ENCODE measurements at regions not wholly inside any gene's neighbourhood (a gene's known extent, or its start where the extent isn't known, plus 50 kb on each side); places are given as distances from the start of the nearest gene placed in this dataset.
"Not testable (repeated sequence)": the region's sequence is repeated elsewhere in the genome, so short reads cannot be mapped to it uniquely, and the experiment has no call there.

DNA sequence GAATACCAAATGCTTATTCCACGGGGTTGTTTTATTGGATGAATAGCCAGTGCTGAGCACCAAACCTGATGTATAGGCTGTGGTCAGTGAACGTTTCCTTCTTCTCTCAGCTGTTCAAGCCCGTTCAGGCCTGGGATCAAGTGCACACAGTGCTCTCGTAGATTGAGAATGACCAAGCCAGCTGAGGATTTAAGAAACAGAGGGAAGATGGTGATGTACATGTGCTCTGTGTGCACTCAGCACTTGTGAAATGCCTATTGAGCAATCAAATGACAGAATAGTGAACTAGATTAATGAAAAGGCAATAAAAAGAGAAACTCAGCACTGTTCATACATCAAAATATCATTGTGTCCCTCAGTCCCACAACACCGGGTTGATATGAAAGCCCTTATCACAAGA, 302.5 kb downstream of the BMPER start:
- no peak for DNase-seq

DNA sequence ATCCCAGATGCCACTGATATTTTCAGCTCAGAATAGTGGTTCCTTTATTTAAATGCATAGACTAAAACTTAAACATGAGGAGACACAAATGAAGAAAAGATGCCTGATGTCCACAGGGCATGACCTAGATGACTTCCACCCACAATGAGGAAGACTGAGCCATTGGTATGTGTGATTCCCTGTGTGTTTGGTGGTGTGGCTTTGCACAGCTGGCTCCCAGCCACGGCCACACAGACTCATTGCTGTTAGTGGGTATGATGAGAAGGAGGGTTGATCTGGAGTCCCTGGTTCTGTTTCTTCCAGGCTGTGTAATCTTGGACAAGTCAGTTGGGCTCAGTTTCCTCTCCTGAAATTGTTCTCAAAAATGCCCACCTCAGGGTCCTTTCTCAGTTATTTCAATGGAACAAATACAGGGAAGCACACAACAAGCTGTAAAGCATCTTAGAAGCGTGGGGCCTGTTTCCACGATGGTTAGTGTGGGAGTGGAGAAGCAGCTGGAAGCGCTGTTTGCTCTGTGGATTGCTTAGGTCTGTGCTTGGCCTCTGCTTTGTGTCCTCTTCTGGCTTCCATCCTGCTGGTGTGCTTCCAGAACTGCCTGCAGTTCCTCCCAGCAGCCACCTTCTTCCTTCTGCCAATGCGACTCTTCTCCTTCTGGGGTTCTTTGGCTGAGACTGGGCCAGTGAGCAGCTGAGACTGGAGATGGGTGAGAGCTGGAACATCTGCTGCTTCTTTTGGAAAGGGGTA, 303.7 kb downstream of the BMPER start:
- peak in 18 of 58 donors; percentile 0 to 59 (median 10) for DNase-seq

DNA sequence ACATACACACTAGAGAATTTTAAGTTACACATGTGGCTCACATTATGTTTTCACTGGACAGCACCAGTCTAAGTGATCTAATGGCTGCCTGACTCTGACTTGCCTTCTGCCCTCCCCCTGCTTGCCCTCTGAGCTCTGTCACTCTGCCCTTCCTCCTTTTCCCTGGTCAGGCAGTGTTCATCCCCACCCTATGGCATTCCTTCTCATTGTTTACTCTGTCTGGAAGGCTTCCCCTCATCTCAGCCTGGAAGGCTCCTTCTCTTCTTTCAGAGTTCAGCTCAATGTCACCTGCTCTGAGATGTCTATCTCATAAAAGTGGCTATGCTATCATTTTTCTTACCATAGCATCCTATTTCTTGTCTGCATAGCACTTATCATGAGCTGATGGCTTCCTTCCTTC, 305.7 kb downstream of the BMPER start:
- DNase-seq: no peak

DNA sequence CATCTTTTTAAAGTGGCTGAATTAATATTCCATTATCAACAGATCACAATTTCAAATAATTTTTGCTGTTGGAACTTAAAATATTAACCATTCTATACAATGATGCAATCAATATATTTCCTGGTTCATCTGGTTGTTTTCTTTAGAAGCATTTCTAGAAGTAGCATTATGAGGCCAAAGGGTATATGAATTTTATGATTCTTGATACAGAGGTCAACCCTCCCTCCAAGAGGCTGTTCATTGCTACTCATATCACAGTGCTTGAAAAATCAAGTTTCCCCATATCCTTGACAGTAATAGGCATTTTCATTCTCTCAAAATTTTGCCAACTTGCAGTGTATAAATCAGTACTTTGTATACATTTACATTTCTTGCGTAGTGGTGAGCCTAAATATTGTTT, 312.6 kb downstream of the BMPER start:
- DNase-seq: no peak

DNA sequence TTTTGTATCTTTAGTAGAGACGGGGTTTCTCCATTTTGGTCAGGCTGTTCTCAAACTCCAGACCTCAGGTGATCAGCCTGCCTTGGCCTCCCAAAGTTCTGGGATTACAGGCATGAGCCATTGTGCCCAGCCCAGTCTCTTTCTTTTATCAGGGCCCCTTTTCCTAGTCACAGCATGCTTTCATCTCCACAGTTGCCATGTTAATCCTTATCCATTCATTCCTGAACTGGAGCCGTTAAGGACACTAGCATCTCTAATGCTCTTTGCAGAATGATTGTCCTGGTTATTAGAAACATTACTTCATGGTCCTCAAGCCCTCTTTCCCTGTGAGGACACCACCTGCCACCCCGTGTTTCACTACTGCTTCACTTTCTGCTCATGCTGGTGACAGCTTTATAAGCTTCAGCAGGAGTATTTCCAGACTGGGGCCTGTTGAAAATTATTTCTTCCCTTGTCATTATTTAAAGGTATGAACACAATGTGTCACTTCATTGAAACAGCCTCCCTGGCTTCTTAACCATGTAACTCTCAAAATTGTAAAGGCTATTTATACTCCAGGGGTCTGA, 313.9 kb downstream of the BMPER start:
- DNase-seq: no peak

DNA sequence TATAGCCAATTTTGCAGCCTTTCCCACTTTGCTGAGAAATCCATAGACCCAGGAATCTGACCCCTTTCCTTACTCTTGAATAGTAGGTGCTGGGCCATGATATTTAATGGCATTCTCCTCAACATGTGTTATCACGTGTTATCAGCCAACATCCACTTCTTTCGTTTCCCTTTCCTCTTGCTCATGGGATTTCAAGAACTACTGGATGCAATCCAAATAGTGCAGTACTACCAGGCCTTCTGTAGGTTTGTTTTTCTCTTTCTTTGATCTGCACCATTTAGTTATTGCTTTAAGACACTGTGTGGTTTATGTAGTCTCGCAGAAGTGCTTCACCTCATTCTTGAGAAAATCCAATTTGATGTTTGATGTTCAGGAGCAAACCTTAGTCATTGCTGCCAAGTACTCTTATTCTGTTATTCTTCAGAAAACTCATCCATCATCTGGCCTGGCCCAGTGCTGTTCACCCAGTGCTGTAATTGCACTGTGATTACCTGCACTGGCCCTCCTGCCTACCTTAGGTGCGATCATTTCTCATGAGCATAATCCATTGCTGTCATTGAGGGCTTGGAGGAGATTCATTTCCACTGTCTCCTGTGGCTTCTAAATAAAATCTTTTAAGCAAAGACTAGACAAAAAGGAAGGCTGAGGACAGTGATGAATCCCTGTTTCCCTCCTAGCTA, 315.3 kb downstream of the BMPER start:
- no peak for DNase-seq

DNA sequence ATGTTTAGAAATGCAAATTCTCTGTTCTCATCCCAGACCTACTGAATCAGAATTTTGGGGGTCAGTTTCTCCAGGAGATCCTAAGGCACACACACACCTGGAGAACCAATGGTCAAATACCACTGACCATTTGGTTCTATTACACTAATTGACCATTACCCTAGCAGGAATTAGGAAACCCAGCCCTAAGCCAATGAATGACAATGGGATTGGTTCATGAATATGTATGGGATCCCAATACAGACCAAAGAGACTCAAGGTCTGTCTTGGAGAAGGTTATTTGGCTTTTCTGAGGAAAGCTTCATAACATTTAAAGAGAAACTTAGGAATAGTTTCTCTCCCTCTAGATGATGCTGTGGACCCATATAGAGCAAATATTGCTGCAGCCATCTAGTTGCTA, 317.0 kb downstream of the BMPER start:
- no peak for DNase-seq

DNA sequence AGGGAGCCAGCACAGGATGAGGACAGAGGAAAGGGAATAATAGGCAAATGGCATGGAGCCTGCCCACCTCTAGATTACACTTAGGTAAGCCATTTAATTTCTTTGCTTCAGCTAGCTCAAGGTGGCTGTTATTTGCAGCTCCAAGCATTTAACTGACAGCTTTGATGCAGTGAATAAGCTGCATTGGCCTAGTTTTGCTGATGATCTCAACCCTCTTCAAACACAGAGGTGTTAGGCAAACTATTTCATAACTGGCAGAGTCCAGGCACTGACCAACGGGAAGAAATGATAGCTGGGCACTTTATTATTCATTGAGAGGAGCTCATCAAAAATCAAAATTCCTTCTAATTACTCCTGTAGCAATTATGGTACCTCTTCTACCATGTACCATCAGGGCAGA, 317.4 kb downstream of the BMPER start:
- DNase-seq: peak in 1 of 58 donors; percentile 4

DNA sequence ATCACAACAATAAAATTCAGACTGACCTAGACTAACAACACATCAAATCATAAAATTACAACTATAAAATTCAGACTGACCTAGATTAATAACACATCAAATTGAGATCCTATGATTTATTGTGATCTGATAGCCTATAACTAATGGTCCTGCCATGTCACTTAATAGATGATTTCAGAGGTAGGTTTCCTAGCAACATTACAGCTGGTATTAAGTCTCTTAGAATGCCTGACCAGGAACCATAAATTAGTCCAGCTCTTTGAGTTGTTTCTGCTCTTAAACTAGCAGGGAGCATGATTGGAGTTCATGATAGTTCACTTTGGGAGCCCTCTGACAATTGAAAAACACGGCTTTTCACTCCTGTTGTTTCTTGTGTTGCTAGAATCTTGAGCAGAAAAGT, 318.9 kb downstream of the BMPER start:
- DNase-seq: no peak

DNA sequence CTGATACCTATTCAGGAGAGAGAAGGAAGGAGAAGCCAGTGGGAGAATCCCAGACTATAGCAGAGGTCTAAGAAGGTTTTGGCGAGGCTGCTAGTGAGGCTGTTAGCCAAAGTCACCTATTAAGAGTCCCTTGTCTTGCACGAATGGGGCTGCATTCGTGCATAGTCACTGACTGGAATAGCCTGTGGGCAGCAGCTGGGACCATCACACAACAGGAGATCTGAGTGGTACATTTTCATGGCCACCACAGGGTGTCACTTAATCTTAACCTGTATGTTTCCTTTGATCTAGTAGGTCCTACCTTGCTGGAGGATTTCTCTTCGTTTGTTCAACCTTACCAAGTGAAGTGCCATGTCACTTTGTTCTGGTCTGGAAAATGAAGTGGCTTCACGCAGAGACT, 319.9 kb downstream of the BMPER start:
- DNase-seq: no peak

DNA sequence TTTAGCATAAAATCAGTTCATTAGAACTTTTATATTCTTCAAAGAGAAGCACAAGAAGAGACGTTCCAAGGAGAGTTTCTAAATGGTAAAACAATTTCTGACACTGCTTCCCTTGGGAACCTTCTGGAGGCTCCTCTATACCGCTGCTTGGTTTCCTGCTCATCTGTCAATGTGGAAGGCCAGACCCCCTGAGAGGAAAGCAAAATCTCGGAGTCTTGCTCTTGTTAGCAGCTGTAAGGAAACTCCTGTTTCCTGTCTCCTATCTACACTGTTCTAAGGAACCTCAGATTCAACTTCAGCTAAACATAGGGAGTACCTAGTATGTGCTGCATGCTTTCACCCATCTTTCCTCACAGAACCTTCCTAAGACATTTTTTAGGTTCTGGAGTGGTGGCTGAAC, 322.2 kb downstream of the BMPER start:
- DNase-seq: no peak

DNA sequence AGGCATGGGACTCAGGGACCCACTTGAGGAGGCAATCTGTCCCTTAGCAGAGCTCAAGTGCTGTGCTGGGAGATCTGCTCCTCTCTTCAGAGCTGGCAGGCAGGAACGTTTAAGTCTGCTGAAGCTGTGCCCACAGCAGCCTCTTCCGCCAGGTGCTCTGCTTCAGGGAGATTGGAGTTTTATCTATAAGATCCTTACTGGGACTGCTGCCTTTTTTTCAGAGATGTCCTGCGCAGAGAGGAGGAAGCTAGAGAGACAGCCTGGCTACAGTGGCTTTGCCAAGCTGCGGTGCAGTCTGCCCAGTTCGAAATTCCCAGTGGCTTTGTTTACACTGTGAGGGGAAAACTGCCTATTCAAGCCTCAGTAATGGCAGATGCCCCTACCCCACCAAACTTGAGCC, 329.8 kb downstream of the BMPER start:
- DNase-seq: not testable (repeated sequence)

DNA sequence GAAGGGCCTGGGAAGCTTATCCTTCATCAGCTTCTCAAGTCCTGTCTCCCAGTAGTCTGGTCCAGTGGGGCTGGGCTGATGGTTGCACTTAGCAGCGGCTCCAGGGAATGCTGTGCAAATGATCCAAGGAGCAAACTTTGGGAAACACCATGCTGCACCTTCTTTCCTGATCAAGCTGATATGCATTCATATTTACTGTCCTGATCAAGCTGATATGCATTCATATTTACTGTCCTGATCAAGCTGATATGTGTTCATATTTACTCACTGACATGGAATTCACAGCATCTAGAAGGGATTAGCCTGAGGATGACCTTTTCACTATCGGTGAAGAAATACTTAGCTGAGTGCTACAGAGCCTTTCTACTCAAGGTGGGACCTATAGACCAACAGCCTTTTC, 330.7 kb downstream of the BMPER start:
- DNase-seq: no peak

DNA sequence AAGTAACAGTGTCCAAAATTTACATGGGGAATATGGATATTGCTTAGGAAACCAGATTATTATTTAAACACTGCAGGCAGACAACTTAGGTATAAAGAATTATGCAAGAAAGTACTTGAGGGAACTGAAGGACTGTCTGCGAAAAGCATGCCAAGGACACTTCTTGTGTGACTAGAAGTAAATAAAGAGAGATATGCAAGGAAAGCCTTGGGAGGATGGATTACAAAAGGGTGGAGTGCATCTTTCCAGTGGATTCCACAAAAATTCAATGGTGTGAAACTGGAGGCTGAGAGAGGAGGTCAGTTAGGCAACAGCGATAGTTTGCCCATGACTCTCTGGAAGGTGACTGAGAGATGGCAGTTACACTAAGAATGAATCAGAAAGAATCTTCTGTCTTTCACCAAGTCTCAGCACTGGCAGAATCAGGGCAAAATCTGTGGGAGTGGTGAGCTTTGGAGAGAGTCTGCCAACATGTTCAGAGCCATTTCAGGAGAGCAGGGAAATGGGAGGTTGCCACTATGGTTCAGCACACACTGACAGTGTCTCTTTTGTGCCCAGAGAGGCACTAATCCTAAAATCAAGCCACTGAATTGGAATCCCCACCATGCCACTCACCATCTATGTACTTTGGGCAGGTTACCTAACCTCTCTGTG, 331.6 kb downstream of the BMPER start:
- peak in 2 of 58 donors; percentile 2 to 26 for DNase-seq

DNA sequence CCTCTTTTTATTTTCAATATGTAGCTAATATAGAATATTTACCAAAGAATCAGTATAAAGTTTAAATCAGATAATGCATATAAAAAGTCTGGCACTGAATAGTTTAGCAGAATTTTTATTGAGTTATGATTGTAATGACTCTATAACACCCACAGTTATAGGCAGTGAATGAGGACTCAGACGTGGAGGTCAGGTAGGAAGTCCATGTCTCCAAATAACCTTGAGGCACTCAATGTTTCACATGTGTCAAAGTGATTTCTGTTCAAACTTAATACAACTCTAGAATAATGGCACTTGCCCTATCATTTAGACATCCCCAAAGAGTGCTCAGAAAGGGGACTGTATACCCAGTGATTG, 332.1 kb downstream of the BMPER start:
- no peak for DNase-seq

DNA sequence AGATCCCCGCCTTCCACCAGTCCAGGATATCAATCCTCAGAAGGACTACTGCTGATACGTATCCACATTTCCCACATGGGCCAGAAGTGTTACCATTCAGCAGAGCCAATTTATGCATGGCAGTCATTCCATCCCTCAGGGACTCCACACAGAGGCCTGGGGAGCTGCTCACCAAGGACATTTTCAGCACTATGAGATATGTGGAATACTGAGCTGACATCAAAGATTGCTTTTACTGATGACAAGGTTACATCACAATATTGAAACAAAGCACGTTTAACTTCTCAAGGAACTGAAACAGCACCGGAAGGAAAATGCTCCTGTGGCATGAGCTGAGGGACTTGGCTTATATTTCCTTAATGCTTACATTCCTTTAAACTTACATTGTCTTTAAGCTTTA, 335.1 kb downstream of the BMPER start:
- no peak for DNase-seq

DNA sequence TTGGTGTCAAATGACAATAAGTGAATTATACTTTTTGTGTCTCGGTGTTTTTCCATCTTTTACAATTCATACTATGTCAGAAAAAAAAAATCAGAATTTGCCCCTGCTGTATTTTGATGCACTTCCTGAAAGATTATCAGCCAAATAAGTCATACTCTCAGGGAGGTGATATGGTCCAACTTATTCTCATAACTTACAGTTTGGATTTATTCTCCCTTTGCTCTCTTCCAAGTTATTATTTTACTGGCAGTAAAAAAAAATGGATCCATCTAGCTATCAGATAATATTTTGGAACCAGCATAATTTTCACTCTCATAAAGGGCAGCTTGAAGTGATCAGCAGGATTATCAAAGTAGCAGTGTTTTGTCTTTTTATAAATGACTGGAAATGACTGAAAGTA, 337.1 kb downstream of the BMPER start:
- DNase-seq: no peak

DNA sequence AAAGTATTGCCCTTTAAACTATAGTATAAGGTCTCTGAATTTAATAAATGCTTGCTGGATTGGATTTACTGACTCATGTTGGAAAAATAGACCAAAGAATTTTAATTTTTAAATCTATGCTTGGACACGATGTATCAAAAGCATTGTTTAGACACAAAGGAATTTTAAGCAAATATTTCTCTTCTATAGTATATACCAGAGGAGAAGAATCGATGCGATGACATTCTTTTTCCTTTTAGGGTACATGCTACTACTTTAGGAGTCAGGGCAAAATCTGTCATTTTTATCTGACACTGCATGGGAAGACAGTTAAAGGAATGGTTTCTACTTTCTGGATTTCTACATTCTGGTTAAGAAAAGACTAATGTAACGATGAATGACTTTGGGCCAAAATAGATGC, 339.9 kb downstream of the BMPER start:
- no peak for DNase-seq

DNA sequence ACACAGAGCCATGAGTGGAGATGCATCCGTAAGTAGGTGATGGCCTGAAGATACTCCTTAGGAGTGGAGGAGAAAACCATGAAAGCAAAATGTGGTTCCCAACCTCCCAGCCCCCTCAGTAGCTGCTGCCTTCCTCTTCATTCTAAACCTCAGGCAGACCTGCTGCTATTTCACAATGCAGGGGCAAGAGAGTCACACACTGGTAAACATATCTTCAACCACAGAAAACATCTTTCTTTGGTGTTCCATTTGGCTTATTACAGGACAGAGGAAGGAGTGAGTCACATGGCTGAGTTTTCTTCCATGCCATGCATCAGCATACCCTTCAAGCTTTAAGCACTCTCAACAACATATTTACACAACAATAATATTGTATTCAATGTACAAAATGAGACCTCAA, 342.1 kb downstream of the BMPER start:
- no peak for DNase-seq

DNA sequence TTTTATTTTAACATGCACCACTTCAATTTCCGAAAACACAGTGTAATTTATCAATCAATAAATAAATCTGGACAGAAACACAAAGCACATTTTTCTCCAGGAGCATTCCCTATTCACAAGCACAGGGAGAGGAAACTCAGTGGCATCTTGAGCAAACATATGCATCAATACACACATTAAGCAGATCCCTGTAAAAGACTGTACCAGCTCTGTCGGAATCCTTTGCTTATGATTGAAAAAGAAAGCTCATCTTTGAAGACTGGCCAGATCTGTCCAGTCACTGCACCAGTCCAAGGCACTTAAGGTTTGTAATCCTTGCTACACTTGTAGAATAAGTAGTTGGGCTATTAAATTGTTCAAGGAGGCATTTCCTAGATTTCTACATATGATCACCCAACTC, 343.9 kb downstream of the BMPER start:
- DNase-seq: no peak

DNA sequence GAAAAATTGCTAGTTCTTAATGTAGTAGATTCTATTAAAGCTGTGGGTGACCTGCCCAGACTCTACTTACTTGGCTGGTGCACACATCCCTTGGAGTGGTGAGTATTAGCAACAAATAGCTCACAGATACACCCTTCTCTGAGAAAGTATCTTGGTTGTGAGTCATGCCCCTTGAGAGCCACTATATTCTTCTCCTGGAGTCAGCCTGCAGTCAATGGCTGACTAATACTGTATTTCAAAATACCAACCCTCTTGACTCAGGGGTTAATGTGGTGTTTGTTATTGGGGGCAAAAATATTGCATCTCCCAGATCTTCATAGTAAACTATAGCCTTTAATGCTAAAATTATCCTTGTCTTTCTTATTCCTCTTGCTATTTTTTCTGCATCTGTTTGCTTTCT, 354.9 kb downstream of the BMPER start:
- DNase-seq: no peak

DNA sequence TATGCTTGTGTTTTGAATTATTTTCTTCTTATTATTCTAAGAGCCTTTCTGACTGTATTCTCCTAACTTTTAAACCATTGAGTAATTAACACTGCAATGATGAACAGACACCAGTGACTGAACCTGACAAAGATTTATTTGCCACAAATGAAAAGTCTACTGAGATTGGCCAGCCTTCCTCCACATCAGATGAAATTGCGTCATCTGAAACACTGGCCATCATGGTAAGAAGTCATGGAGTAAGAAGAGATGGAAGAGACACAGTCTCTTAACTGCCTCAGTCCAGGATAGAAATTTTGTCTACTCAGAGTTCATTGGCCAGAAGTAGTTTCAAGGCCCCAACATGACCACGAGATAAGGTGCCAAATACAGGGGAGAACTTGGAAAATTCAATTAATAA, 357.8 kb downstream of the BMPER start:
- DNase-seq: no peak

DNA sequence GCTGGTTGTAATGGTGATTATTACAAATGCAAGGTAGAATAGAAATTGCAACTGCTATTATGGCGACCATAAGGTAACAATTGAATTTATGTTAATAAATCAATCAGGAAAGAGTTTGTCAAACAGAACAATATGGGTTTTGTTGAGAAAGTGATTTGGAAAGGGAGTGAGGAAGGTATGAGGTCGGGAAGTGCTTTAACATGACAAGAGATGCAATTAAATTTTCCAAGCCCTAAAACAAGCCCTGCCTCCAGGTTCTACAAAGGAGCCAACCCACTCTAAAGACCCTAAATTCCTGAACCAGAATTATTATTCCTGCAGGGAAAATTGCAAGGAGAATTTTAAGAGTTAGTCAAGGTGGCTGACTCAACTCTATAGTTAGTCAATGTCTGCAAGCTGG, 363.7 kb downstream of the BMPER start:
- DNase-seq: no peak
